NCI-H82 treated with DMSO at 0.1 percent for 48 hours (cell line): ENCODE measurements at regions not wholly inside any gene's neighbourhood (a gene's known extent, or its start where the extent isn't known, plus 50 kb on each side); places are given as distances from the start of the nearest gene placed in this dataset.

Experiments used
- DNase-seq: peaks from one replicate; lab custom pipeline; 2025; ENCODE audit not compliant: unreplicated experiment; lab: John Stamatoyannopoulos, UW

DNA sequence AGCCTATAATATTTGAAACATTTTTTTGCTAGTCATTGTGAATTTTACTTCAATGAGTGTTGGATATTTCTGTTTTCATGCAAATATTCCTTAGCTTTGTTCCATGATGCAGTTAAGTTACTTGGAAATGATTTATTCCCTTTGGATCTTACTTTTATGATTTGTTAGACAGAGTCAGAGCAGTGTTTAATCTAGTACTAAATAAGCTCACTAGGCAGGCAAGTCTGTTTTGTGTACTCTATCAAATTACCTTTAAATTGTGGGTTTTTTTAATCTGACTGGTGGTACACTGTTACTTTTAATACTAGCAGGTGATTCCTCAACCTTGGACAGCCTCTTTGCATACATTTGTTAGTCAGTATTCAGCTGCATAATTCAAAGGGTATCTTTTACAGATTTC lies 173.3 kb upstream of the MBNL1 start:
- DNase-seq = no peak

DNA sequence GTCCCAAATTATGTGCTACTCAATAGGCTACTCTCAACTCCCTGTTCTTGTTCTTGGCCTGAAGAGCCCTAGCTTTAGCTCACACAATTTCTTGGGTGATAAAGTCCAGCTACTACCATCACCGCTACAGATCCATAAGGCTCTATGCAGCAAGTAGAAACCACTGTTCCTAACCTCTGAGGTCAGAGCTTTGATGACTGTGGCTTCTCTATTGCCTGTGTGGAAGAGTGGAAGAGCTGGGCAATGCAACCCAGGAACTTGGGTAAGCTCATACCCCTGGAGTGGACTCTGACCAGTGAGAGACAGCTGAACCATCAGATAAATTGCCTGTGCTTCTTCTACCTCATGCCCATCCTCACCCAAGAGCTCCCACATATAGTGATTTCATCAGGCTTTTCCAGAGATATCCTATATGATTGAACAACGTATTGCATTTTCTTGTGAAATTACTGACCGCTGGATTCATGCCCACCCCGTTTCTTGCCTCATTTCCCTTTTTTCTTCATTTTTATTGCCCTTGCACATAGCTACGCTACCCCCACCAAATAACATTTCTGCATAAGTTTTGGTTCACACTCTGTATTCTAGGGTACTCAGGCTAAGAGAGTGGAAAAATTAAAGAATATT lies 172.3 kb upstream of the MBNL1 start:
- no peak for DNase-seq

DNA sequence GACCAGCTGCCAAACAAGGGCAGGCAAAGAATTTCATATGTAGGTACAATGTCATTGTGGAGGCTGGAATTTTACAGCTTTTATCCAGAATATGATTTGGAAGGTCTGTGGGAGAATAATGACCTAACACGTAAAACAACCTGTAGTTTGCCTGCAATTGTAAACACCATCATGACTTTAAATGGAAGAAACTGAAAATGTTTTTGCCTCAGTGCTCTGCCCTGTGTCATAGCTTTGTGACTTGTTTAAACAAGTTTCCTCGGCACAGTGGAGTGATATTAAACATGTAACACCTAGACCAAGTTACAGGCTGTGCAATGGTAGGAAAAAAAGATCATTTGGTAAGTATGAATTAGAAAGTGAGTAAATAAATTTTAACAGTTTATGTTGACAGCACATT lies 171.6 kb upstream of the MBNL1 start:
- no peak for DNase-seq

DNA sequence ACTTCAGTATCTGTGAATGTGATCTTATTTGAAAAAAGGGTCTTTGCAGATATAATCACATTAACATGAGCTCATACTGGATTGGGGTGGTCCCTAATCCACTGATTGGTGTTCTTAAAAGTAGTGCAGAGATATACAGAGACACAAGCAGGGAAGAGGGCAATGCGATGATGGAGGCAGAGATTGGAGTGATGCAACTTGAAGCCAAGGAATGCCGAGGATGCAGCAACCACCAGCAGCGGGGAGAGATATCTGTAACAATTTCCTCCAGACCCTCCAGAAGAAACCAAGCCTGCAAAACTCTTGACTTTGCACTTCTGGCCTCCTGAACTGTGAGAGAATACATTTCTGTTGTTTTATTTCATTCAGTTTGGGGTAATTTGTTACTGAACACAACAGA lies 171.0 kb upstream of the MBNL1 start:
- no peak for DNase-seq

DNA sequence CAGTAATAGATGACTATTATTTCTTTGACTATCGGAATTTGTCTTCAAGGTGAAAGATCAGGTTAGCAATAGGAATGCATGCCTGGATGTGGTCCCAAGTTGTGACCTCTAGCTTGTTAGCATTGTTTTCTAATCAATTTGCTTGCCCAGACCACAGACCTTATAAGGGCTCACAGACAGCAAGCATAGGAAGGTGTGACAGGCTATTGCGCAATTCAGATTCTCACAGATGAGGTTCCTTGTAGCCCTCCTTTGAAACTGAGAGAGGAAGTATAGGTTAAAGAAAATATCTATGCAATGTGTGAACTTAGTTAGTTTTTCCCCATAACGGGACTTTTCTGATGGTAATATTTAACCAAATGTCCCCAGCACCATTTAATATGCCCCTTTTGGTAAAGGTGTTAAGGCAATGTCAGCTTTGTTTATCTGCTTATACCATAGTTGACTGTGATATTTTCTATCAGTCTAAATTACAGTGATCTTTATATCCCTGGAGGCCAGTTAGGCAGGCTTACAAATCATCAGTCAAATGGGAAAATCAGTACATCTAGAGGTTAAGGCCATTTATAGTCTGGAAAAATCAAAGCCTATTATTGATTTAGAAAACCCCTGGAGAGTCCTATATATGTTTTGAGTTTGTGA lies 168.1 kb upstream of the MBNL1 start:
- no peak for DNase-seq

DNA sequence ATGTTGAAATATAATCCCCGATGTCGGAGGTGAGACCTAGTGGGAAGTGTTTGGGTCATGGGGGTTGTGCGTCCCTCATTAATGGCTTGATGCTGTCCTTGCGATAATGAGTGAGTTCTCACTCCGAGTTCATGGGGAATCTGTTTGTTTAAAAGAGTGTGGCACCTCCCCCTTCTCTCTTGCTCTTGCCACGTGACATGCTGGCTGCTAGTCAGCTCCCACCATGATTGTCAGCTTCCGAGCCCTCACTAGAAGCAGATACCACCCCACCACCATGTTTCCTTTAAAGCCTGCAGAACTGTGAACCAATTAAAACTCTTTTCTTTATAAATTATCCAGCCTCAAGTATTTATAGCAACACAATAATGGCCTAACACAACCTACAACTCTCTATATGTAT lies 166.3 kb upstream of the MBNL1 start:
- no peak for DNase-seq

DNA sequence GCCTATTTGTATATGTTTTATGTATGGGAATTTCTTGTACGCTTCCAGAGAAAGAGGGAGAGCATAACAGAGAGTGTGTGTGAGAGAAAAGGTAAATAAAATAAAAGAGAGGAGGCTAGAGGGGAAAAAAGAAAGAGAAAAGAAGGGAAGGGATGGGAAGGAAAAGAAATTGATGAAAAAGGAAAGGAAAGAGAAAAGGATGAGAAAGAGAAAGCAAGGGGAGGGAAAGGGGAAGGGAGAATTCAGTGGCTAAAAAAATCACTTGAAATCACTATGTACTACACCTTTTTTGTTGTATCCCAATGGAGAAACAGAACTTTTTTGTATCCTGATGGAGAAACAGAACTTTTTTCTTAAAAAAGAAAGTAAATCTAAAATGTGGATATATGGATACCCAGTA lies 165.5 kb upstream of the MBNL1 start:
- DNase-seq = no peak

DNA sequence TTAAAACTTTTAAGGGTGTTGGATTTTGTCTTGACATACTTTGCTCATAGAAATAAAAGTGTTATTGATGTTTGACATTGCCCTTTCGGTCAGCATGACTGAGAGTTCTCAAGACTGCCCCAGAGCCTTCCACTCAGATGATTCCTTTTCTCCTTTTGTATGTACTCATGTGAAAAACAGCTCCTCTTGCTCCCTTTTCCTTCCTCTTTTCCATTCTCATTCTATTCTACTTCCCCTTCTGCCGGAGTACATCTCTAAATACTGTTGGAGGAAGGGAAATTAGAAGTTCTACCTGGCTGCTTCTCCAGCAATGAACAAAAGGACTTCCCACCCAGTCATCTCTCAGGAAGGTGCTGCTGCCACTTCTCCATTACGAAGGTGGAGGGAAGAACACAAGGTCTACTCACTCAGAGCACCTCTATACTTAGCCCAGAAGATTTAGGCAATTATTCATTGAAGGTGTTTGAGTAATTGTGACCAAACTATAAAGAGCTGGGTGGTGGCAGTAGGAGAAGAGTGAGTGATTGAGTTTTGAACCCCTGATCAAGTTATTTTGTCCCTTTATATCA lies 163.8 kb upstream of the MBNL1 start:
- no peak for DNase-seq

DNA sequence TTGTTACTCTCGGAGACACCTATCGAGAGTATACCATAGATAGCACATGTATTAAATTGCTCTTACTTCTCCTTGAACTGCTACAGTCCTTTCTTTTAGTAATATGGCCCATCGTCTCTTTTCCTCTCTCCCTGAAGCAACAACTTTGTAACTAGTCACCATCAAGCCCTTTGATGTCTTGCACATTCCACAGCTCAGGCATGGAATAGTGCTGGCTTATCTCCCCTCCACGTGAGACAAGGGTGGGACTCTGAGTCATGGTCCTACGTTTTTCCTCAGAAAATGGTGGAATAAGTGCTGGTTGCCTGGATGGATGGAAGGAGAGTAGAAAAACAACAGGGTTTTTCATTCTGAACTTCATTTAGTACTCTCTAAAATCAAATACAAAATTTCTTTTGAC lies 163.3 kb upstream of the MBNL1 start:
- DNase-seq = no peak

DNA sequence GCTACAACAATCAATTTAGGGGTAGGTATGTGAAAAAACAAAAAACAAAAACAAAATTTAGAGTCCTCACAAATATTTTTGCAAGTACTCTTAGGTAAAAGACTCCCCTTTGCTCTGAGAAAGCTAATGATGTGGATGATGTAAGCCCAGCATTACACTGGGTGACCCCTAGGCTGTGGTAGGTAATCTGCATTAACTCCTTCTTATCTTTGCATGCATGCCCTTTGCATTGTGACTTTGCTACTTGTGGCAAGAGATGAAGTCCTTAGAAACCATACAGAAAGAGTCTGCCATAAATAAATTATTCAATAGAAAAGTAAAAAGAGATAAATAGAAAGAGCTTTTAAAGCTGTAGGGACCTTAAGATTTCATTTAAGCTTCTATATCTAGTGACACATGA lies 159.7 kb upstream of the MBNL1 start:
- DNase-seq = no peak

DNA sequence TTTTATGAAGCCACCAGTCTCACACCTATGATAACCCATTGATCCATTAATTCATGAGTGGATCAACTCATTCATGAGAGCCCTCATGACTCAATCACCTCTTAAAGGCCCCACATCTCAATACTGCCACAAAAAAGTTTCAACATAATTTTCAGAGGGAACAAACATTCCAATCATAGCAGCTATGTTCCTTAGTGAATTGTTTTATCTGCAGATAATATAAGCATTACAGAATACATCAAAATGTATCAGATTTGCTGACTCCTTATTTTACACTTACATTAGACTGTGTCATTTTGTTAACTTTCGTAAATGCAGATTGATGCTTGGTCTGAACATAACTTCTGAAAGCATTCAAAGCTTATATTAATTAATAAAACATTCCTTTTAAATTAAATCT lies 155.3 kb upstream of the MBNL1 start:
- no peak for DNase-seq

DNA sequence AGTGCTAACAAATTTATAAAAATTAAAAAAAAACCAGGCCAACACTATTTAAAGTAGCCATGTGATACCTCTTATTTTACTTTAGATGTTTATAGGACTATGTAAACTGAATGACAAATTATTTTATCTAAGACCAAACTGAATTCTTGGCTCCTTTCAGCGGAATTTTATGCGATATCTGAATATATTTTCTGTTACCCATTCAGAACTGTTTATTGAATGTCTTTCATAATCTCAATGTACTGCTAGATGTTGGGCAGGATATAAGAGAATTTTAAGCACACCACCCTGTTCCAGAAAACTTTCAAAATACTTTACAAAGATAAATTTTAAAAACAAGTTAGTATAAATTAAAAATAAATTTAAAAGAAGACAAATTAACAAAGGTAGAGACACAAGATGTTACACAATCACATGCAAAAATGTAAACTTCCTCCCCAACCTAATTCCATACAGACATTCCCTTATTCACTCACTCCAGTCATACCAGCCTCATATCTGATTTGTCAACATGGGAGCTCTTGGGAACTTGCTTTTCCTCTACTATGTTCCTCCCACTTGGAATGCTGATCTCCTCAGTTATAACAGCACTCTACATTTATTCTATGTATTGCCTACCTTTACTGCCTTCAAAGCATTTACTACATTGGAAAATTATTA lies 154.6 kb upstream of the MBNL1 start:
- no peak for DNase-seq

DNA sequence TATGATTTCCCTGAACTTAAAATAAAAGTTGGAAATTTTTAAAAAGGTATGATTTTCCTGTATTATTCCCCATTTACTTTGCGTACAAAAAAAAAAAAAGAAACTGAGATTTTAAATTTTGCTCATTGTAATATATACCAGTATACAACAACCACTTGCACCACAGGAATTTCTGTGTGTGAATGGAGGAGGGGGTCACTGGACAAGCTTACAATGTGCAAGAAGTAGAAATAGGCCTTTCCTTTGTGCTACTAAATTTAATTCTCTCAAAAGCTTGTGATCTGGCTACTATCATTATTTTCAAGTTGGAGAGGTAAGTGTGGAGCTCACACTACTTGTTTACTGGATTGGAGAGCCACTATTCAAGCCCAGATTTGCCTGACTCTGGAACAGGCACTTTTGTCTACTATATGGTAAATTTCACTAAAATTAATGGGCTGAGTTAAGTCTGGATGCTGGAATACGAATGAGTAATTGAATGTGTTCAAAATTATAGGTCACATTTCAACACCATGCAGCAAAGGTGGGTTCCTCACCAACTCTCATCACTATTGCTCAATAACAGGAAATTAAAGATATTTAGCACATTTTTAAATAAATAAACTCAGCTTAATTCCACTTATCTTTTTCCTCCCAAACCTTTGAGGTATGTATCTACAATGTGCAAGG lies 148.0 kb upstream of the MBNL1 start:
- no peak for DNase-seq

DNA sequence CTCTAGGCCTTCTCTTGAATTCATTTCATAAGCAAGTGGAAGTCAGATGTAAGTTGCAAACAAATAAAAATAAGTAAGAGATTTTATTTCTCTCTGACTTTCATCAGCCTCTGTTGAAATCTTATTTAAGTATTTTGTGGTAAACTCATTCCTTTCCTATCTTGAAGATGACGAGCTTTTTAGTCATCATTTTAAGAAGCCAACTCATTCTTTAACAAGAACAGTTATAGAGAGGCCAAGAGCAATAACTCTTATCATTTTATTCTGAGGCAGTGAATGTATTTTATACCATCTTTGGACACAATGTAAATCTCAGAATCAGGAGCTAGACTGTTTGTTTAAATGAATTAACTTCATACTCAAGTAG lies 147.5 kb upstream of the MBNL1 start:
- no peak for DNase-seq

DNA sequence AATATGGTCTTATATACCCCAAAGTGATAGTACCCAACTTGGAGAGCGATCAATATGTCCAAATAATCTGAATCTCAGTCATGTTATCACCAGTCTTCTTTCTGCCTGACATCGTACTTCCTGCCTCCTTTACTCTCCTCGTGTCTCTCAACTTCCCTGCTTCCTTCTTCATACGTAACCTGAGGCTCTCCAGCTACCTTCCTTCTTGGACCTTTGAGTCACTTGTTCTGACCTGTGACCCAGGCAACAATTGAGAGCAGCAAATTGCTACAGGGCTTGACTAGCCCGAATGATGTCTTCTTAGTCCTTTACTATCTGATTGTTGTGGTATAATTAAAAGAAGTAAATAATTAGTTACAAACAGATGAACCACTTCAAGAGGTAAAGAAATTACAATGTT lies 145.9 kb upstream of the MBNL1 start:
- DNase-seq = no peak

DNA sequence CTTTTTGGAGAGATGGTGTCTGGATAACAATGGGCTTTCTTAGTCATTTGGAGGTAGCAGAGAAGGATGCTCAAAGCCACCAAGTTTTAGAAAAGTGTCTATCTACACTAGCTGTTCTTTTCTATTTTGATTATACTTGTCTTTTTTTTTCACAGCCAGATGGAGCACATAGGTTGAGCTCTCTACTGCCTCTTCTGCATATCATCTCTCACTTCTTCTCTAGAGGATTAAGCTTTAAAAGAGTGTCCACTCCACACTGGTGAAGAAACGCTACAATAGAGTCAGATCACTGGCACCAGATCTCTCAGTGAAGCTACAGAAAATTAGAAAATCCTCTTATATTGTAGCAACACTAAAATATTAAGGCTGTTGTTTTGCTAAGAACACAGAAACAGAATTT lies 145.3 kb upstream of the MBNL1 start:
- DNase-seq = no peak

DNA sequence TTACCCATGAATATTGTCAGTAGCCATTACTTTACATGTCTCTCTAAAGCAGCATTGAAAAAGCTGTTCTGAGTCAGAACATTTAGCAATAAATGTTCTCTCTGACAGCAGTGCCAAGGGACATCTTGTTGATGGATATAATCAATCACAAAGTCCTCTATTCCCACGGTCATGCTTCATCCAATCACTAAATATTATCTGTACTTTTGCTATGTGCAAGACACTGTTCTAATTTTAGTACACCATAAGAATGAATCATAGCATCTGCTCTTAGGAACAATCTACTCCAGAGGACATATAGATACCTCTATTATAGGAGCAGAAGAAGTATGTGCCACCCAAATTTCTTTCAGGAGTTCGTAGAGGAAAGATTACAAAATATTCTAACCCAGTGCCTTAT lies 142.5 kb upstream of the MBNL1 start:
- no peak for DNase-seq

DNA sequence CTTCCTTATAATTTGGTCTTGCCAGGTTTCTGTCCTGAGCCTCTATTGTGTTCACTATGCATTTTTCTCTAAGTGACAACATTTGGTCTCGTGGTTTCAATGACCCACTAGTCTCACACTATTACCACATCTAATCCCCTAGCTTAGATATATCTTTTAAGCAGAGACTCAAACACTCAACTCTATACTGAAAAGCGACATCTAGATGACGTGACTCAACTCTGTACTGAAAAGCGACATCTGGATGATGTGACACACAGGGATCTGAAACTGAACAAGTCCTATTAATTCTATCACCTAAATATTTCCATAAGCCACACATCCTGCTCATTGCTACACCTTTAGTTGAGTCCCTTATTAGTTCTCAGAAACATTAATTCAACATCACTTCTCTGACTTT lies 141.7 kb upstream of the MBNL1 start:
- DNase-seq = no peak

DNA sequence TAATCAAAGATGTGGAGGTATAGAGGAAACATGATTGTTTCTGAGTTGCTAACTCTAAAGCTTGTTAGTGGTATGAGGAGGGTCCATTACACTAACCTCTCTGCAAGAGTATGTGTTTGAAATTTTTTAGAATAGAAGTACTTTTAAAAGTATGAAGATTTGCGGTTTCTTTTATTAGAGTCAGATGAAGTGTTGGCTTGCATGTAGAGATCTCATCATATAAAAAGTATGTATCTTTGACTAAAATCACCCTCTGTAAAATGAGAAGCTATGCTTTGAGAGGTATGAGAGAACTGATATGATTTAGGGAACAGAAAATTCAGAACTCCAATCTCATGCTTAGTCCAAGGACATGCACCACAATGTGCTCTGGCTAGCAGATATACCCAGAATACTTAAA lies 140.4 kb upstream of the MBNL1 start:
- no peak for DNase-seq

DNA sequence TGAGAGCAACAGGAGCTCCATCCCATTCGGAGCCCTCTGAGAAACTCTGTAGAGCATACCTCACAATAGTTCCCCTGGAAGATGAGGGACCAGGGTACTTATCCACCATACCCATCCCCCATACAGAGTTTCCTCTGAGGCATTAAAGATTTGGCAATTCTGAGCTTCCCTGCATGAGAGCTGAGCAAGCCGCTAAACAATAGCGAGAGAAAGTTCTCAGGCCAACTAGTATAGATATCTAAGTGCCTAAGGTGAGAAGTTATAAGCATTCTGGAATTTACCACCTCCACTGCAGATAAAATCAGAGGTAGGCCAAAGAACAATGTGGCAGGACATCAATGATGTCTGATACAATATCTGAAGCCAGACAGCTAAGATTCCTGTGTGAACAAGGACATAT lies 129.1 kb upstream of the MBNL1 start:
- no peak for DNase-seq

DNA sequence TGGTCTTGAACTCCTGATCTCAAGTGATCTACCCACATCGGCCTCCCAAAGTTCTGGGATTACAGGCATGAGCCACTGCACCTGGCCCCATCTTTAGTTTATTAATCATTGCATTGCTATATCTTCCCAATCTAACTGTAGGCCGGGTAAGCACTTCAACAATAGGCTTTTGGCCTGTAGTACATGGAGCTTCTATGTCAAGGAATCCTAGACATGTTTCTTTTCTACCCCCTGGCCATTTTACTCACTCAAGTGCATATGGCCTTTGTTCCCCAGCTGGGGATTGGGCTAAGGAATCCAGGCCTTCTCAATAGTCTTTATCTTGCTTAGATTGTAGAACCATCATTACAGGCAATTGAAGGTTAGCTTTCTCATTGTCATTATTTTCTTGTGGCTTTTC lies 122.3 kb upstream of the MBNL1 start:
- DNase-seq = no peak

DNA sequence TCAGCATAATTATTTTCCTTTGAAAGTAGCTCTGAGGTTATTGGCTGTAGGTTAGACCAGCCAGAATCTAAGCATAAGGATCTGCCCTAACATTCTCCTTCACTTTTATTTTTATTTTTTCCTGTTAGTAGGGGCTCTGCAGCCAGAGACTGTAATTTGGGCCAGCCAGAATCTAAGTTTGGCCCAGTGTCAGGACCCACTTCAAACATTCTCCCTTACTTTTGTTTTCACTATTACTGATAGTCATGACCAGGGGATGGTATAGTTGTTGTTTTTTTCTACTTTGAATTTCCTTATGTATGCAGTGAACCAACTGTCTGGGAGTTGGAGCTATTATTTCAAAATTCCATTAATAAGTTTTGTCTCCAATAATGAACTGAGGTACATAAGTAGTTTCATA lies 121.0 kb upstream of the MBNL1 start:
- no peak for DNase-seq
